Esophagus squamous epithelium (tissue), 4 donors: ENCODE measurements at regions not wholly inside any gene's neighbourhood (a gene's known extent, or its start where the extent isn't known, plus 50 kb on each side); places are given as distances from the start of the nearest gene placed in this dataset.

Experiments
- CTCF ChIP-seq, 6 experiments: fragments of 450-650 bp in 4 of 6; fragments of 200-600 bp in 2 of 6; sonication (generic) in 2 of 6; IDR thresholded peaks; one replicate each; pipeline ENCODE4 v1.5.1; 2016 to 2019; ENCODE audit warnings: antibody characterized with exemption in 6 of 6, mild to moderate bottlenecking in 4 of 6, moderate library complexity in 4 of 6
- POLR2A ChIP-seq, 4 donors: fragments of 450-650 bp; IDR thresholded peaks; one replicate each; pipeline ENCODE4 v1.6.1; 2017; ENCODE audit warnings: antibody characterized with exemption in 4 of 4, mild to moderate bottlenecking in 4 of 4, moderate library complexity in 3 of 4

- no peak for TF ChIP-seq CTCF (IDR thresholded peaks at IDR 0.05)
- no peak for TF ChIP-seq POLR2A (IDR thresholded peaks at IDR 0.05)
Observed at GRCh38 chr2:125961739-125962138, 694.2 kb upstream of the GYPC start.
